ENCODE measurements at regions not wholly inside any gene's neighbourhood (a gene's known extent, or its start where the extent isn't known, plus 50 kb on each side); places are given as distances from the start of the nearest gene placed in this dataset.
A peak's percentile ranks its signal among the peaks of the same experiment; 100 is the strongest.

- Histone ChIP-seq H3K4me2 (ENCODE audit: low read depth, low read length, poor library complexity, severe bottlenecking) (peak overlapping the region; percentile 53), H4K20me1 (ENCODE audit: insufficient read depth, low read length, poor library complexity, severe bottlenecking) (no peaks in the 10 kb centered on the region), H3K4me1 (ENCODE audit: insufficient read depth, low read length, poor library complexity, severe bottlenecking) (peaks cover 24% of the 10 kb centered on the region), H3K9me2 (replicated peaks; ENCODE audit: low read depth, low read length) (no peaks in the 10 kb centered on the region), H3K9ac (ENCODE audit: low read depth, low read length, poor library complexity, severe bottlenecking) (peak overlapping the region; percentile 14), H3K36me3 (ENCODE audit: insufficient read depth, low read length) (no peaks in the 10 kb centered on the region), H3F3A (ENCODE audit: low read depth) (no peaks in the 10 kb centered on the region), H3K4me3 (ENCODE audit: low read length, poor library complexity, severe bottlenecking) (peak overlapping the region; percentile 35), H3K27me3 (ENCODE audit: insufficient read depth, low read length, poor library complexity, severe bottlenecking) (no peaks in the 10 kb centered on the region), H2AFZ (ENCODE audit: low read length) (peak overlapping the region; percentile 43), H3K9me3 (ENCODE audit: insufficient read depth, low read depth, low read length) (no peaks in the 10 kb centered on the region; the same call in 1 of the 2 replicates), H3K79me2 (ENCODE audit: insufficient read depth, low read length) (no peaks in the 10 kb centered on the region)
- TF ChIP-seq, protein P1, sequence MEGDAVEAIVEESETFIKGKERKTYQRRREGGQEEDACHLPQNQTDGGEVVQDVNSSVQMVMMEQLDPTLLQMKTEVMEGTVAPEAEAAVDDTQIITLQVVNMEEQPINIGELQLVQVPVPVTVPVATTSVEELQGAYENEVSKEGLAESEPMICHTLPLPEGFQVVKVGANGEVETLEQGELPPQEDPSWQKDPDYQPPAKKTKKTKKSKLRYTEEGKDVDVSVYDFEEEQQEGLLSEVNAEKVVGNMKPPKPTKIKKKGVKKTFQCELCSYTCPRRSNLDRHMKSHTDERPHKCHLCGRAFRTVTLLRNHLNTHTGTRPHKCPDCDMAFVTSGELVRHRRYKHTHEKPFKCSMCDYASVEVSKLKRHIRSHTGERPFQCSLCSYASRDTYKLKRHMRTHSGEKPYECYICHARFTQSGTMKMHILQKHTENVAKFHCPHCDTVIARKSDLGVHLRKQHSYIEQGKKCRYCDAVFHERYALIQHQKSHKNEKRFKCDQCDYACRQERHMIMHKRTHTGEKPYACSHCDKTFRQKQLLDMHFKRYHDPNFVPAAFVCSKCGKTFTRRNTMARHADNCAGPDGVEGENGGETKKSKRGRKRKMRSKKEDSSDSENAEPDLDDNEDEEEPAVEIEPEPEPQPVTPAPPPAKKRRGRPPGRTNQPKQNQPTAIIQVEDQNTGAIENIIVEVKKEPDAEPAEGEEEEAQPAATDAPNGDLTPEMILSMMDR (conservative IDR thresholded peaks at IDR 0.05; ENCODE audit: low read length): no peak
- TF ChIP-seq EZH2phosphoT487 (IDR thresholded peaks at IDR 0.05; ENCODE audit: borderline replicate concordance): no peak
Measured at GRCh38 chr14:71856199-71856919, 75.9 kb upstream of the RGS6 start.

DNA sequence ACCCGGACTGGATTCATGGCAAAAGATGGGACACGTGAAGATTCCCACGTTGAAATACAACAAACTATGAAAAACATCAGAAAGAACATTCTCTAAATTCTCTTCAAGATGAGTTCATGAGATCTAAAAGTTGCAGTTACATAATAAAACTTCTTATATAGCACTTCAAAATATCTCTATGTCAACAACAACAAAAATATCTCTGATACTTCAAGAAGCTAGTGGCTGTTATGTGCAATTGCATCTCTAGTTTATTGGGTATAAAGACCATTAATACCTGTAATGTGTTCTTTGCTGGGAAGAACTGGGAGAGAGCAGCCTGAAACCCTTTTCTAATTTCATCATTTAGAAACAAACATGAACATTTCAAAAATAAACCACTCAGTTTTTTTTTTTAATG, 69.2 kb upstream of the RGS6 start:
- no peaks in the 10 kb centered on the region for H4K20me1 ChIP-seq (ENCODE audit: insufficient read depth, low read length, poor library complexity, severe bottlenecking)
- no peak overlapping the region for H3K4me3 ChIP-seq (ENCODE audit: low read length, poor library complexity, severe bottlenecking)
- H3K4me1 ChIP-seq (ENCODE audit: insufficient read depth, low read length, poor library complexity, severe bottlenecking): no peaks in the 10 kb centered on the region
- no peaks in the 10 kb centered on the region for H3K79me2 ChIP-seq (ENCODE audit: insufficient read depth, low read length)
- H3K9me3 ChIP-seq (ENCODE audit: insufficient read depth, low read depth, low read length): no peaks in the 10 kb centered on the region
- TF ChIP-seq EZH2phosphoT487 (IDR thresholded peaks at IDR 0.05; ENCODE audit: borderline replicate concordance): no peak
- TF ChIP-seq, protein P1 (conservative IDR thresholded peaks at IDR 0.05; ENCODE audit: low read length): peak; percentile 37; the same call in 1 of the 2 replicates
- no peaks in the 10 kb centered on the region for H3K9me2 ChIP-seq (replicated peaks; ENCODE audit: low read depth, low read length)
- no peaks in the 10 kb centered on the region for H3K36me3 ChIP-seq (ENCODE audit: insufficient read depth, low read length)
- H3F3A ChIP-seq (ENCODE audit: low read depth): no peaks in the 10 kb centered on the region
- H3K27me3 ChIP-seq (ENCODE audit: insufficient read depth, low read length, poor library complexity, severe bottlenecking): no peaks in the 10 kb centered on the region
- no peak overlapping the region for H3K4me2 ChIP-seq (ENCODE audit: low read depth, low read length, poor library complexity, severe bottlenecking)
- H2AFZ ChIP-seq (ENCODE audit: low read length): no peak overlapping the region
- H3K9ac ChIP-seq (ENCODE audit: low read depth, low read length, poor library complexity, severe bottlenecking): no peak overlapping the region

DNA sequence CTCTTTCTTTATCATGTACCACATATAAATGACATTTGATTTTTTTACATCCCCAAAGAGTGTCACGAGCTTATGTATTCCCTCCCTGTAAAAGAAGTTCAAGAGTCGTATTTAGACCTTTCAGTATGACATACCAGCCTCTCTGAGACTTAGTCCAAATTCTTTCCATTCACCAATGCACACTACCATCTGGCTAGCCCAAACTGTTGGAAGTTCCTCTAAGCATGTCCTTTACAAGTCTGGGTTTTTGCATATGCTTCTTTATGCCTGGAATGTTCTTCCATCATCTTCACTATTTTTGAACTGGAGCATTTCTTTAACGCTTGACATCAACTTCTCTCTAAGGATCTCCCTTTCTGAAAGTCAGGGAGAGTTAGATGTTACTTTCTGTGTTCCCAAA, 68.5 kb upstream of the RGS6 start:
- TF ChIP-seq, protein P1 (conservative IDR thresholded peaks at IDR 0.05; ENCODE audit: low read length): no peak
- no peak for TF ChIP-seq EZH2phosphoT487 (IDR thresholded peaks at IDR 0.05; ENCODE audit: borderline replicate concordance)
- Histone ChIP-seq H3K9me2 (replicated peaks; ENCODE audit: low read depth, low read length) (no peaks in the 10 kb centered on the region), H3K27me3 (ENCODE audit: insufficient read depth, low read length, poor library complexity, severe bottlenecking) (no peaks in the 10 kb centered on the region), H3K4me3 (ENCODE audit: low read length, poor library complexity, severe bottlenecking) (no peak overlapping the region), H3F3A (ENCODE audit: low read depth) (no peaks in the 10 kb centered on the region), H3K4me2 (ENCODE audit: low read depth, low read length, poor library complexity, severe bottlenecking) (no peak overlapping the region), H2AFZ (ENCODE audit: low read length) (no peak overlapping the region), H3K79me2 (ENCODE audit: insufficient read depth, low read length) (no peaks in the 10 kb centered on the region), H3K4me1 (ENCODE audit: insufficient read depth, low read length, poor library complexity, severe bottlenecking) (no peaks in the 10 kb centered on the region), H3K9me3 (ENCODE audit: insufficient read depth, low read depth, low read length) (no peaks in the 10 kb centered on the region), H3K36me3 (ENCODE audit: insufficient read depth, low read length) (no peaks in the 10 kb centered on the region), H4K20me1 (ENCODE audit: insufficient read depth, low read length, poor library complexity, severe bottlenecking) (no peaks in the 10 kb centered on the region), H3K9ac (ENCODE audit: low read depth, low read length, poor library complexity, severe bottlenecking) (no peak overlapping the region)

Data from Loucy (cell line).